ENCODE measurements at regions not wholly inside any gene's neighbourhood (a gene's known extent, or its start where the extent isn't known, plus 50 kb on each side); places are given as distances from the start of the nearest gene placed in this dataset.

DNA sequence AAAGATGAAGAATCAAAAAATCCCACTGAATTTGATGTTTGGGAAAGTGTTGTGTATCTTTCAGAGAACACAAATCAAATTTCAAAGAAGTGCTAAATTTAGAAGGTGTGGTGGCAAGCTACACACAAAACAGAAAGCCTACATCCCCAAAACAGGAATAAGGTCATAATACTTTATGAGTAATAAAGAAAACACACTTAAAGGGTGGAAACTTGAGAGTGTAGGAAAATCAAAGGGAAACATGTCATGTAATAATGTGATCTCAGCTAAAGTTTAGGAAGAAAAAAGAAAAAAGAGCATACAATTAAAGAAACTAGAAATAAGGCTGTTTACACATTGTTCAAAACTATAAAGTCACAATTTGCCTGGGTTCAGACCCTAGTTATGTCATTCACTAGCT is 668.7 kb downstream of the PCDH17 start:
- Histone ChIP-seq H2AFZ (ENCODE audit: insufficient read depth, low read depth, low read length, poor library complexity, severe bottlenecking) (no peak overlapping the region), H4K20me1 (ENCODE audit: control insufficient read depth, insufficient read depth, low read length, poor library complexity, severe bottlenecking) (no peaks in the 10 kb centered on the region), H3K27me3 (replicated peaks in 1 of 4; ENCODE audit: control extremely low read depth in 1 of 4, control insufficient read depth in 3 of 4, insufficient read depth in 4 of 4, low read length in 3 of 4) (no peaks in the 10 kb centered on the region), H3K4me1 (ENCODE audit: control insufficient read depth in 2 of 2, insufficient read depth in 2 of 2, low read length in 2 of 2) (no peaks in the 10 kb centered on the region), H3K79me2 (ENCODE audit: control insufficient read depth, insufficient read depth, low read length) (no peaks in the 10 kb centered on the region), H3K9me3 (ENCODE audit: control extremely low read depth in 1 of 3, control insufficient read depth in 2 of 3, insufficient read depth in 1 of 3, low read length in 2 of 3) (no peaks in the 10 kb centered on the region), H3K4me3 (ENCODE audit: control extremely low read depth in 1 of 5, extremely low read depth in 1 of 5, insufficient read depth in 1 of 5, low read depth in 2 of 5, low read length in 4 of 5) (no peak overlapping the region), H3K9ac (ENCODE audit: low read length) (no peak overlapping the region), H3K36me3 (replicated peaks in 1 of 2; ENCODE audit: control extremely low read depth in 1 of 2, control insufficient read depth in 1 of 2, extremely low read depth in 1 of 2, insufficient read depth in 2 of 2, low read length in 1 of 2) (no peaks in the 10 kb centered on the region), H3K27ac (ENCODE audit: low read length in 2 of 2) (no peak overlapping the region), H3K4me2 (replicated peaks; ENCODE audit: low read depth, low read length, poor library complexity, severe bottlenecking) (no peak overlapping the region)
- no peak for DNase-seq
- no peak overlapping the region for H3K4me3 Mint-ChIP-seq
- TF ChIP-seq, protein P1, sequence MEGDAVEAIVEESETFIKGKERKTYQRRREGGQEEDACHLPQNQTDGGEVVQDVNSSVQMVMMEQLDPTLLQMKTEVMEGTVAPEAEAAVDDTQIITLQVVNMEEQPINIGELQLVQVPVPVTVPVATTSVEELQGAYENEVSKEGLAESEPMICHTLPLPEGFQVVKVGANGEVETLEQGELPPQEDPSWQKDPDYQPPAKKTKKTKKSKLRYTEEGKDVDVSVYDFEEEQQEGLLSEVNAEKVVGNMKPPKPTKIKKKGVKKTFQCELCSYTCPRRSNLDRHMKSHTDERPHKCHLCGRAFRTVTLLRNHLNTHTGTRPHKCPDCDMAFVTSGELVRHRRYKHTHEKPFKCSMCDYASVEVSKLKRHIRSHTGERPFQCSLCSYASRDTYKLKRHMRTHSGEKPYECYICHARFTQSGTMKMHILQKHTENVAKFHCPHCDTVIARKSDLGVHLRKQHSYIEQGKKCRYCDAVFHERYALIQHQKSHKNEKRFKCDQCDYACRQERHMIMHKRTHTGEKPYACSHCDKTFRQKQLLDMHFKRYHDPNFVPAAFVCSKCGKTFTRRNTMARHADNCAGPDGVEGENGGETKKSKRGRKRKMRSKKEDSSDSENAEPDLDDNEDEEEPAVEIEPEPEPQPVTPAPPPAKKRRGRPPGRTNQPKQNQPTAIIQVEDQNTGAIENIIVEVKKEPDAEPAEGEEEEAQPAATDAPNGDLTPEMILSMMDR (IDR thresholded peaks at IDR 0.05) = no peak
- no peak for TF ChIP-seq EZH2 (IDR thresholded peaks at IDR 0.05; ENCODE audit: borderline replicate concordance, insufficient read depth, low read depth, low read length, poor library complexity, severe bottlenecking)
- H3K4me1 Mint-ChIP-seq = no peaks in the 10 kb centered on the region
- H3K27ac Mint-ChIP-seq = no peak overlapping the region
- no peaks in the 10 kb centered on the region for H3K27me3 Mint-ChIP-seq
- H3K9me3 Mint-ChIP-seq (ENCODE audit: insufficient read depth) = peaks cover 5% of the 10 kb centered on the region
- intact Hi-C loops (cut with micrococcal nuclease) = no loop called here
- no peak for ATAC-seq (ENCODE audit: low read depth)
- ChIA-PET POLR2A (no interaction called here), CTCF (no interaction called here)

DNA sequence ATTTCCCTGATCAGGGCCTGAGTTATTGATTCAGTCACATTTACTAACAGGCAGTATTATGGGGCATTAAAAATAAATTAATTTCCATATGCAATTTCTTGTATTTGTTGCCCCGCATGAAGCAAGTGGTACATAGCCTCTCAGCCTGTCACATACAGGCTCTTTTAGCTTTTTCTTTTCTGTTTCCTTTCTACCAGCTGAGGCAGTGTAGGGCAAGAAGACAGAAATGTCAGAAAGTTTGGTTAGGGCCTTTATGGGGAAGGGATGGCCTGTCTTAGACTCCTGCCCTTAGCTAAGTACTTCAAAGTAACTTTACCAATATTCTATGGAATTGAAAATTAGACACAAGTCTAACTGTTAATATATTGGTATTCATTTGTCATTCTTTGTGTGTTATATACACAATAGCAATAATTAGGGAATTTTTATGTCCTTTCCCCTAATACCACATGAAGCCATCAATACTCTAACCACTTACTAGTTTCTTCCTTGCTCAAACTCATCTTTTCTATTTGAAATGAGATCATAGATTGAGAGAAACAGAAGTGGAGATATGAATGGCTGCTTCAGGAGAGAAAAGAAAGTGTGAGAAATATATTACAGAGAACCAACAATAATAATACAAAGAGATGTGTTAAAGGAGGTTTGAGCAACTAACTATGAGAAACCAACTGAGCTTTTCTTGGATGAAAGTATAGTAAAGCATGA is 669.6 kb downstream of the PCDH17 start:
- no CpG with 5 or more reads among the region's 1 CpG for WGBS (ENCODE audit: insufficient coverage)
- H3K4me3 Mint-ChIP-seq = no peak overlapping the region
- no peak overlapping the region for H2AFZ ChIP-seq (ENCODE audit: insufficient read depth, low read depth, low read length, poor library complexity, severe bottlenecking)
- POLR2A ChIA-PET = no interaction called here
- H3K36me3 ChIP-seq (replicated peaks in 1 of 2; ENCODE audit: control extremely low read depth in 1 of 2, control insufficient read depth in 1 of 2, extremely low read depth in 1 of 2, insufficient read depth in 2 of 2, low read length in 1 of 2) = no peaks in the 10 kb centered on the region
- H3K27me3 ChIP-seq (replicated peaks in 1 of 4; ENCODE audit: control extremely low read depth in 1 of 4, control insufficient read depth in 3 of 4, insufficient read depth in 4 of 4, low read length in 3 of 4) = no peaks in the 10 kb centered on the region
- TF ChIP-seq EZH2 (IDR thresholded peaks at IDR 0.05; ENCODE audit: borderline replicate concordance, insufficient read depth, low read depth, low read length, poor library complexity, severe bottlenecking) = no peak
- TF ChIP-seq, protein P1 (IDR thresholded peaks at IDR 0.05) = no peak
- no peaks in the 10 kb centered on the region for H3K9me3 ChIP-seq (ENCODE audit: control extremely low read depth in 1 of 3, control insufficient read depth in 2 of 3, insufficient read depth in 1 of 3, low read length in 2 of 3)
- peaks cover 5% of the 10 kb centered on the region for H3K9me3 Mint-ChIP-seq (ENCODE audit: insufficient read depth)
- intact Hi-C loops (cut with micrococcal nuclease) = no loop called here
- DNase-seq (no peak), ATAC-seq (ENCODE audit: low read depth) (no peak)
- H3K4me3 ChIP-seq (ENCODE audit: control extremely low read depth in 1 of 5, extremely low read depth in 1 of 5, insufficient read depth in 1 of 5, low read depth in 2 of 5, low read length in 4 of 5) = no peak overlapping the region
- no peaks in the 10 kb centered on the region for H3K4me1 Mint-ChIP-seq
- H3K27ac Mint-ChIP-seq = no peak overlapping the region
- H3K9ac ChIP-seq (ENCODE audit: low read length) = no peak overlapping the region
- H3K79me2 ChIP-seq (ENCODE audit: control insufficient read depth, insufficient read depth, low read length) = no peaks in the 10 kb centered on the region
- no peaks in the 10 kb centered on the region for H3K4me1 ChIP-seq (ENCODE audit: control insufficient read depth in 2 of 2, insufficient read depth in 2 of 2, low read length in 2 of 2)
- H3K27me3 Mint-ChIP-seq = no peaks in the 10 kb centered on the region
- H3K27ac ChIP-seq (ENCODE audit: low read length in 2 of 2) = no peak overlapping the region
- H4K20me1 ChIP-seq (ENCODE audit: control insufficient read depth, insufficient read depth, low read length, poor library complexity, severe bottlenecking) = no peaks in the 10 kb centered on the region
- no peak overlapping the region for H3K4me2 ChIP-seq (replicated peaks; ENCODE audit: low read depth, low read length, poor library complexity, severe bottlenecking)
- CTCF ChIA-PET = no interaction called here
